ENCODE measurements at regions not wholly inside any gene's neighbourhood (a gene's known extent, or its start where the extent isn't known, plus 50 kb on each side); places are given as distances from the start of the nearest gene placed in this dataset.

DNA sequence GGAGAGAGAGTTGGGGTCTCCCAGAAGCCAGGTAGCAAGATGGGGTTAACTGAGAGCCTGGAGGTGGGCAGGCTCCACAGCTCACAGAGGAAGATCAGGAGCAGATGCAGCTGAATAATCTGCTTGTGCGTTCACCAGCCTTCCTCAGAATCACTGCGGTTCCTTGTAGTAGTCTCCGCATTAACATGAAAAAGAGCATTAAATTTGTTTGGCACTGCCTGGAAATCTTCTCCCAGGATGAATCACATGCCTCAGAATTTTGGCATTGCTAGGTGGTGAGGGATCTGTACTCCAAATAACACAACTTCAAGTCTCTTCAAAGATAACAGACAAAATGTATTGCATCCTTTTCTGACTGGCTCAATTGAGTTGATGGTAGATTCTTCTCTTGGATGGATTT is 700.6 kb upstream of the ARRDC4 start:
- no peak for TF ChIP-seq CTCF (IDR thresholded peaks at IDR 0.05; ENCODE audit: low read depth, low read length)
- no peak for DNase-seq (ENCODE audit: extremely low read depth, low read depth)

GRCh38 chr15:97301166-97301565 is 659.3 kb upstream of the ARRDC4 start:
- no peak for DNase-seq (ENCODE audit: extremely low read depth, low read depth)
- TF ChIP-seq CTCF (IDR thresholded peaks at IDR 0.05; ENCODE audit: low read depth, low read length) = no peak

DNA sequence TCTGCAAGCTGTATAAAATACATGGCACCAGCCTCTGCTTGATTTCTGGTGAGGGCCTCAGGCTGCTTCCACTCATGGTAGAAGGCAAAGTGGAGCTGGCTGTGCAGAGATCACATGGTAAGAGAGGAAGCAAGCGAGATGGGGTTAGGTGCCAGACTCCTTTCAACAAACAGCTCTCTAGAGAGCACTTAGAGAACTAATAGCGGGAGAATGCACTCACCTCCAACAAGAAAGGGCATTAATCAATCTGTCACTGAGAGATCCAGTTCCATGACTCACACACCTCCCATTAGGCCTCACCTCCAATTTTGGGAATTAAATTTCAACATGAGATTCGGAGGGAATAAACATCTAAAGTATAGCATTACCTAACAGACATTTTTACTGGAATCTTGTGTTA is 644.1 kb upstream of the ARRDC4 start:
- DNase-seq (ENCODE audit: extremely low read depth, low read depth) = no peak
- no peak for TF ChIP-seq CTCF (IDR thresholded peaks at IDR 0.05; ENCODE audit: low read depth, low read length)

- TF ChIP-seq CTCF (IDR thresholded peaks at IDR 0.05; ENCODE audit: low read depth, low read length) = no peak
These were observed 643.3 kb upstream of the ARRDC4 start for GRCh38 chr15:97317163-97317562.

GRCh38 chr15:97319291-97319690 is 641.2 kb upstream of the ARRDC4 start:
- TF ChIP-seq CTCF (IDR thresholded peaks at IDR 0.05; ENCODE audit: low read depth, low read length) = no peak
- no peak for DNase-seq (ENCODE audit: extremely low read depth, low read depth)

More at GRCh38 chr15:97317163-97317562, 643.3 kb upstream of the ARRDC4 start:
- DNase-seq (ENCODE audit: extremely low read depth, low read depth) = no peak

- no peak for DNase-seq (ENCODE audit: extremely low read depth, low read depth)
- no peak for TF ChIP-seq CTCF (IDR thresholded peaks at IDR 0.05; ENCODE audit: low read depth, low read length)
These were observed 614.3 kb upstream of the ARRDC4 start for GRCh38 chr15:97346221-97346620.

DNA sequence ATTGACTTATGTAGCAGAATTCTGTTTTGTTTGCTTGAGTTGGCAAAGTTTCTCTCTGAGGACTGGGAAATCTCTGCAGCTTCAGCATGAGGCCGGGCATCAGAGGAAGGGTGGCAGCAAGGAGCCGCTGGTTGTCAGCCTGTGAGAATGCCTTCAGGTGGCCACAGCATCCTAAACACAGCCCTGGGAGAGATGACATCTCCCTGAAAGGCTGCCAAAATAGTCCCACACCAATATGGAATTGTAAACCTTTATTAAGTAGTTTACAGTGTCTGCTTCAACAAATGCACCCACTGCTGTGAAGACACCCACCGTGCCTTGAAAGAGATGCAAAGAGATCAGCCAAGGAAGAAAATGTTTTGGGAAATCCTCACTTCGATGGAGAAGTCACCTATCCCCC is 609.7 kb upstream of the ARRDC4 start:
- TF ChIP-seq CTCF (IDR thresholded peaks at IDR 0.05; ENCODE audit: low read depth, low read length) = no peak
- DNase-seq (ENCODE audit: extremely low read depth, low read depth) = no peak

Measured in AG09319 (cell line).